Prostate gland (tissue), 2 donors: ENCODE measurements at regions not wholly inside any gene's neighbourhood (a gene's known extent, or its start where the extent isn't known, plus 50 kb on each side); places are given as distances from the start of the nearest gene placed in this dataset.

Experiments
- DNase-seq: peaks from one replicate; pipeline ENCODE4 v3.0.0-alpha.2; 2019; ENCODE audit warnings: low spot score
- H3K27ac ChIP-seq, 2 donors: fragments of 200-600 bp; sonication (generic); 2 replicates each; pipeline ENCODE4 v1.5.1; 2017 to 2019
- H3K27me3 ChIP-seq: fragments of 200-600 bp; sonication (generic); replicated peaks from 2 replicates; pipeline ENCODE4 v1.5.1; 2019; ENCODE audit not compliant: insufficient read depth
- H3K36me3 ChIP-seq, 2 donors: fragments of 200-600 bp; sonication (generic); 1 replicate in 1 of 2; 2 replicates in 1 of 2; pipeline versions ENCODE4 v1.5.1 to v1.8.1; 2017 to 2019
- H3K4me1 ChIP-seq: fragments of 200-600 bp; sonication (generic); replicated peaks from 2 replicates; pipeline ENCODE4 v1.5.1; 2019
- H3K4me3 ChIP-seq, 2 donors: fragments of 200-600 bp; sonication (generic); 2 replicates each; pipeline ENCODE4 v1.5.1; 2017 to 2019
- H3K9me3 ChIP-seq: fragments of 200-600 bp; sonication (generic); 2 replicates; pipeline ENCODE4 v1.5.1; 2017
- CTCF ChIP-seq, 4 experiments: fragments of 200-600 bp in 2 of 4; fragments of 450-650 bp in 2 of 4; sonication (generic) in 2 of 4; IDR thresholded peaks; 1 replicate in 3 of 4; 2 replicates in 1 of 4; pipeline ENCODE4 v1.5.1; 2016 to 2019; ENCODE audit warnings: antibody characterized with exemption in 4 of 4, mild to moderate bottlenecking in 2 of 4, moderate library complexity in 2 of 4
- POLR2A ChIP-seq: fragments of 450-650 bp; IDR thresholded peaks from one replicate; pipeline ENCODE4 v1.6.1; 2016; ENCODE audit warnings: antibody characterized with exemption, mild to moderate bottlenecking
- POLR2AphosphoS5 ChIP-seq: sonication (generic); formaldehyde crosslinking; IDR thresholded peaks from one replicate; pipeline ENCODE4 v1.6.1; 2017; ENCODE audit warnings: antibody characterized with exemption
- WGBS: methylation state at CpG from one replicate; pipeline ENCODE4 v1.1.5; 2018; 5-methylcytosine and 5-hydroxymethylcytosine counted together
- intact Hi-C: fragments of 100-400 bp; cut with DNase I; formaldehyde crosslinking; loops from one replicate; pipeline ENCODE4 v1.14.2; 2022

GRCh38 chr18:40866013-40866645, 1088.9 kb upstream of the PIK3C3 start:
- intact Hi-C loops = no loop called here
- Histone ChIP-seq H3K27me3 (no peaks in the 10 kb centered on the region), H3K4me3 (no peak overlapping the region), H3K27ac (no peak overlapping the region), H3K9me3 (no peaks in the 10 kb centered on the region), H3K36me3 (no peaks in the 10 kb centered on the region), H3K4me1 (no peaks in the 10 kb centered on the region)
- no peak for TF ChIP-seq POLR2AphosphoS5
- TF ChIP-seq CTCF (IDR thresholded peaks at IDR 0.05) = no peak
- no peak for TF ChIP-seq POLR2A
- 95% methylated on average over 5 of the region's 5 CpGs for WGBS
- no peak for DNase-seq

GRCh38 chr18:40864846-40865245, 1090.2 kb upstream of the PIK3C3 start:
- Histone ChIP-seq H3K36me3 (no peaks in the 10 kb centered on the region), H3K4me3 (no peak overlapping the region), H3K27ac (no peak overlapping the region), H3K27me3 (no peaks in the 10 kb centered on the region), H3K4me1 (no peaks in the 10 kb centered on the region), H3K9me3 (no peaks in the 10 kb centered on the region)
- no peak for DNase-seq
- WGBS = 96% methylated on average over 2 of the region's 2 CpGs
- intact Hi-C loops = no loop called here
- TF ChIP-seq POLR2A (no peak), POLR2AphosphoS5 (no peak), CTCF (IDR thresholded peaks at IDR 0.05) (no peak)

GRCh38 chr18:40863801-40864200, 1091.2 kb upstream of the PIK3C3 start:
- no peaks in the 10 kb centered on the region for H3K36me3 ChIP-seq
- H3K4me1 ChIP-seq = no peaks in the 10 kb centered on the region
- no peak overlapping the region for H3K27ac ChIP-seq
- TF ChIP-seq POLR2AphosphoS5 = no peak
- TF ChIP-seq POLR2A = no peak
- TF ChIP-seq CTCF (IDR thresholded peaks at IDR 0.05) = no peak
- H3K27me3 ChIP-seq = no peaks in the 10 kb centered on the region
- no peak for DNase-seq
- H3K4me3 ChIP-seq = no peak overlapping the region
- intact Hi-C loops = no loop called here
- H3K9me3 ChIP-seq = no peaks in the 10 kb centered on the region
- 83% methylated on average over 3 of the region's 3 CpGs for WGBS

- intact Hi-C loops = no loop called here
These were observed 1094.8 kb upstream of the PIK3C3 start for GRCh38 chr18:40860189-40860588.

More at GRCh38 chr18:40860189-40860588, 1094.8 kb upstream of the PIK3C3 start:
- H3K36me3 ChIP-seq = no peaks in the 10 kb centered on the region
- TF ChIP-seq POLR2AphosphoS5 (no peak), POLR2A (no peak), CTCF (IDR thresholded peaks at IDR 0.05) (no peak)
- no peaks in the 10 kb centered on the region for H3K27me3 ChIP-seq
- H3K4me1 ChIP-seq = no peaks in the 10 kb centered on the region
- H3K4me3 ChIP-seq = no peak overlapping the region
- no peaks in the 10 kb centered on the region for H3K9me3 ChIP-seq
- no peak for DNase-seq
- WGBS = 87% methylated on average over 2 of the region's 2 CpGs
- no peak overlapping the region for H3K27ac ChIP-seq
